HG03354 (cell line): ENCODE measurements at regions not wholly inside any gene's neighbourhood (a gene's known extent, or its start where the extent isn't known, plus 50 kb on each side); places are given as distances from the start of the nearest gene placed in this dataset.

ENCODE experiments used
- ATAC-seq: cut with Tn5 transposase; IDR thresholded peaks from one replicate; pipeline ENCODE4 v1.9.1; 2021; ENCODE audit warnings: mild to moderate bottlenecking; ENCODE audit not compliant: unreplicated experiment, poor library complexity, severe bottlenecking

DNA sequence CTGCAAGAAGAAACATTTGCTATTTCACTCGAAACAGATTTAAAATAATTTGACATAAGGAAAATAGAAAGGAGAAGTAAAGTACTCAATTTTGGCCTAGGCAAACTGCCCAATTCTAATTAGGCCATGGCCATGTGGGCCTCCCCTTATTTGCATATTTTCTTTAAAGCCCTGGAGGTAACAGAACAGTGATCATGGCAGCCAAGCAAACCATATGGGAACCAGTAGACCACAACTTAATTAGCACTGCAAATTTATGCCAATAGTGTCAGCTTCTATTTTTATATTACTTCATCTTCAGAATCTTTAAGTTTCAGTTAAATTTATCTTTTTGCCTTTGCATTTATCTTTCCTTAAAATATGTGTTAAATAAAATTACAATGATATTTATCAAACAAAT is 63.3 kb upstream of the THSD7A start:
- ATAC-seq = no peak

- no peak for ATAC-seq
Measured at GRCh38 chr7:11896663-11897062, 64.7 kb upstream of the THSD7A start.

- ATAC-seq = no peak
Measured at GRCh38 chr7:11899247-11899646, 67.2 kb upstream of the THSD7A start.

DNA sequence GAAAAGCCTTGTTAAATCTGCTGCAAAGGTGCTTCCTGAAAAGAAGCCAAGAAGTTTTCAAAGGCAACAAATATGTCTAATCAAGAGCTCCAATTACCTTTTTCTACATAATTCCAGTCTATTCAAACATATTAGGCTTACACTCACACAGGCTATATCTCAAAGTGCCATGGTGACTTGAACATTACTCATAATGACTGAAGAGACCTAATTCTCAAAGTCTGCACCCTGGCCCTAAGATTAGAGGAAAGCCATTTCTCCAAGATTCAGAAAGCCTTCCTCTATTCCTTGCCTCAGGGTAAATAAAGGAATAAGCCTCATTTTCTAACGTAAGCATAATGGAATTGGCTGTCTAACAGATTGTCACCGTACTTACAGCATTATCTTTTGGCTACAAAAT is 78.3 kb upstream of the THSD7A start:
- no peak for ATAC-seq

DNA sequence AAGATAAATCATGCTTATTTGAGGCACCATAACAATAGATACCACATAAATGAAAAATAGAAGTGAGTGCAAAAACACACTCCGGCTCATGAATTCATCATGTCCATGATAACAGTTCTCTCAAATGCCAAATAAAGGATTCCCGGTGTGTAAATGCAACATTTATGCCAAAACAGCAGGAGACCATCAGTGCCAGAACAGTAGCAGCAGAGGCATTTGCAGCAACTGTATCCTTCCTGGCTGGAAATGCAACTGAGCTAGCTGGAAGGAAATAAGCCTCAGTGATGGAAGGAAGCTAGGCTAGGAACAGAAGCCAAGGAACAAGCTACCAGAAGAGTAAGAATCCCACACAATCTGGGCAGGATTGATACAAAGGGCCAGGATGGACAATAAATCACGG is 79.9 kb upstream of the THSD7A start:
- no peak for ATAC-seq

DNA sequence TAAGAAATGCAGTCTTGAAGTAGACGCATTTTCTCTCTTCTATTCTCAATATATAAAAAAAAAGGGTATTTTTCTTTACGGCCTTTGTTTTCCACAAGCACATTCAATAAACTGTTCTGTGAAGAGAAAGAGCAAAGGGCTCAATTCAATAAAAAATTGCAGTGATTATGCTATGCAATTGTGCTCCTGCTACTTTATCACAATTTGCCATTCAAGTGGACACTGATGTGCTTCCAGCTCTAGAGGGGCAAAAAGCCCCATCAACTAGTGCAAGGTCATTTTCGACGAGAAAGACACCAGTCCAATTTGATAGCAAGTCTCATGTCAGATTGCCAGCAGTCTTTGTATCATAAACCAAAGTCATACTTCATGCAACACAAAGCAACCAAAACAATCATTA is 82.6 kb upstream of the THSD7A start:
- ATAC-seq = no peak

DNA sequence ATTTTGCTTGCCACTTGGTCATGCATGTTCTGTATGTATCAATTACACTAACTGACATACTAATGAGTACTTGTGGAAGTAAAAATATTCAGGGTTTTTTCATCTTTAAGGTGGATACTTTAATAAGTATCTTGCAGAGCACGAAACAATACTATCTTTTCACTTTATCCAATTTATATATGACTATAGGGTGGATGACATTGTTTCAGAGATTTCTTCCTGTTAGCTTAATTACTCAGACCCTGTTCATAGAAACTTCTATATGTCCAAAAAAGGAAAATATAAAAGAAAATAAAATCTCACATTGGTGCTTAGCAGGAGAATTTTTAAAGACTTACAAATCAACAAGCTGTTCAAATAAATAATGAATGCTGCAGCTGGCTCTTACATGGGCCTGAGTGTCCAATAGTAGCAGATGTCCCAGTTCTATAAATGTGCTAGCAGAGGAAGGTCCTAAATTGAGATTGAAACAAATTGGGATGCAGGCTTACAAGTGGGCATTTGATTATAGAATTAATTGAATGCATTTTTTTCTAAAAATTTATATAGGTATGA is 91.5 kb upstream of the THSD7A start:
- ATAC-seq = no peak

DNA sequence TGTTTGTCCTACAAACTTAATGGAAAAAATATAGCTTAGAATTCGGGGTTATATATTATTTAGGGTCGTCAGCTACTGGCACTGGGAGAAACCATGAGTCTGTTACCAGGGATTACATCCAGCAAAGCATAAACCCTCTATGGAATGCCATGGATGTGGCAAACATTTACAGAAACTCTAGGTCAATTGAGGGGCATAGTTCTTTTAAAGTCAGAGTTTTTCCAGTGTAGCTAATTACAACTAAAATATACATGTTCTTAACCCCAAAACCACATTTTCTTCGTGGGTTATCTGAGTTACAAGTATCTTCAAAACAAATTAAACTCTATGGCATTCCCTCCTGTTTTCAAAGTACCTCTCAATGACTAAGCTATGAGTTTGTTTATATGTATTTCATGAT is 99.3 kb upstream of the THSD7A start:
- no peak for ATAC-seq

DNA sequence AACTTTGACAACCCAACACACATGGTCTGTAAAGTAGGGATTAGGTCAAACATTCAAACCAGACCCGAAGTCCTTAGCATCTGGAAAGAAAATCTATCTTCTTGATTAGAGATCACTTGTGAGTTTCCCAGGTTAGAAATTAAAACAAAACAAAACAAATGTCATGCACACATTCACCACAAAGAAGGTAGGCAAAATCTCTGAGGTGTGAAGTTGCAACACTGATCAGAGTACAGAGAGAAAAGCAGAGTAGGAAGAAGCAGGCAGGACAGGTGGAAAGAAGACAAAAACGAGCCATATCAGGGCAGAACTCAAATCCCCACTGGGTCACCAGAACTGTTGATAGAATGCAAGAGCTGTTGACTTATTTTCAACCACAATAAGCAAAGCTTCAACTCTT is 102.8 kb upstream of the THSD7A start:
- no peak for ATAC-seq

GRCh38 chr7:11935905-11936304 is 103.9 kb upstream of the THSD7A start:
- no peak for ATAC-seq

GRCh38 chr7:11946794-11947193 is 114.8 kb upstream of the THSD7A start:
- ATAC-seq = no peak

- no peak for ATAC-seq
Measured at GRCh38 chr7:11950281-11950680, 118.3 kb upstream of the THSD7A start.

- ATAC-seq = no peak
Measured at GRCh38 chr7:11950942-11951341, 118.9 kb upstream of the THSD7A start.

DNA sequence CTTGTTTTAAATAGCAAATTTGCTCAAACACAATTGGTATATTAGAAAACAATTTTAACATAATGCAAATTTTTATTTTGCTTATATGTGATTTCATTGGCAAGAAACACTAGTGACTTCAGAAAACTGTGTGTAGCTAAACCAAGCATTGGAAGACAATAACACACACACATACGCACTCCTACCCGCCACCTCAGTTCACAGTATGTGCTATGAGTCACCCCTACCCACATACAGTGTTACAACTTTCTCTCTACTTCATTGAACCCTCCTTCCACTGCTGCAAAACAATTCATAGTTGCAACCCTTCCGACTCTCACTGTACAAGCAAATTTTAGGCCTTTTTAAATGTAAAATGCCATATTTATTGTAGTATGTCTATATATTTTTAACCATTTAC is 119.9 kb upstream of the THSD7A start:
- ATAC-seq = no peak

- ATAC-seq = no peak
Measured at GRCh38 chr7:11952972-11953371, 121.0 kb upstream of the THSD7A start.

DNA sequence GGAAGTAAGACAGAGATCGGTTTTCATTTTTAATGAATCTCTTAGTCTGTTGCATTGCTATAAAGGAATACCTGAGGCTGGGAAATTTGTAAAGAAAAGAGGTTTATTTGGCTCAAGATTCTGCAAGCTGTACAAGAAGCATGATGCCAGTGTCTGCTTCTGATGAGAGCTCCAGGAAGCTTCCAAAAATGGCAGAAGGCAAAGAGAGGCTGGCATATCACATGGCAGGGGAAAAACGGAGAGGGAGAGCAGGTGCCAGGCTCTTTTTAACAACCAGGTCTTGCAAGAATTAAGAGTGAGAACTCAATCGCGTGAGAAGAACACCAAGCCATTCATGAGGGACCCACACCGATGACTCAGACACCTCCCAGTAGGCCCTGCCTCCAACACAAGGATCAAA is 125.0 kb upstream of the THSD7A start:
- no peak for ATAC-seq

DNA sequence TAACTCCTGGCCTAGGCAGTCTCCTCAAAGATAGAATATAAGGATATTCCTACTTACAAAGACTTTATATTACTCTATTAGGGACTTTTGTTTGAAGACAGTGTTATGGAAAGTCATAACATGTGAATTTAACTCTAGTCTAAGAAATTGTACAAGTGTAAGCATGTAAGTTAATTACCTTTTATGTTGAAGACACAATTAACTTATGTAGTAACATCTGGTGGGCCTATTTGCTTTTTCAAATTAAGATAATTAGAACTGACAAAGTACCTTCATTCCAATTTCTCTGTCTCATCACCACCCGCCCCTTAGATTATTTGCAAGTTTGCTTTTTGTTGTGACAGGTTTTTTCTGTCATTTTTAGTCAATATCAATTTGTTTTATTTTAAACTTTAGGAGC is 126.0 kb upstream of the THSD7A start:
- ATAC-seq = no peak

DNA sequence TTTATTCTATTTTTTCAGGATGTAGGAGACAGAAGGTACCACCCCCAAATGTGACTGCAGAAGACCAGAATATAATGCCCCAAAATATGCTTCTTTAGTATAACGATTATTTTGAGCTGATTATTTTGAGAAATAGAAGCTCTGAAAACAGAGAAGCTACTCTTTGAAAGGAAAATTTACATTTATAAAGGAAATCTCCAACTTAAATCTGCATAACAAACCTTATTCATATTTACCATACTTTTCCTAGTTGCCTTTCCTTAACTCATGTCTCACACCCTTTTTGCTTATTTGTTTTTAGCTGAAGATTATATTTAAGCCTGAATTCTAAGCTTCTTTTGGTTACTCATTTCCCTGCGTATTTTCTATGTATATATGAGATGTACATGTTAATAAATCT is 127.1 kb upstream of the THSD7A start:
- no peak for ATAC-seq

DNA sequence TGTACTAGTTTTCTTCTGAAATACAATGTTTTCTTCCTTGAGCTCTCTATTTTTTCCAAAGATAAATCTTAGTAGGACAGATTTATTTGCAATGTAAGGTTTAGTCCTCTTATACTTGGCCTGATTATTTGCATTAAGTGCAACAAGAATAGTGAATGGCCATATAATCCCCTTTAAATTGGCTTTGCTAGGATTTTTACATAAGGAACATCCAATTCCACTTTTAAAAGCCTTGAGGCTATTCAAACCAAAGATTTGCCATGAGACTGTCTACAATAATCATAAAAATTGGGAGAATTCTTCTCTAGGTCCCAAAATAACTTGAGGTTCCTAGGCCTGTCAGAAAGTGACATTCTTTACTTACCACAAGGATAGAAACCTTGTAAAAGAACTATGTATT is 128.6 kb upstream of the THSD7A start:
- ATAC-seq = no peak

DNA sequence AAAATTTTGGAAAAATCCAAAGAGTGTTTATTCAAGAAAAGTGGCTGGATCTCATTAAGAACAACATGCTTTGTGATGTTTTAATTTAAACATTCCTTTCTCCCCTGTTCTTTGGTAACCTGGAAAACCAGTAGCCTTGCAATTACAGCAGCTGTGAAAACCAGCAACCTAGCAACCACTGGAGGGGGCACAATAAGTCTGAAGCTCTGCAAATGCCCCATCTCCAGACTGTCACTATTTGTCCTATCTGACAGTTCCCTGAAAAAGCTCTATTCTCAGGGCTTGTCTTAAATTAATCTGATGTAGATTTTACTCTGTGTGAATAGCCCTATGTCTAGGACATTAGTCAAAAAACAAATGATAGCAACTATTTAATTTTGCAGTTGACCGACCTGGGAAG is 137.6 kb upstream of the THSD7A start:
- ATAC-seq = no peak

GRCh38 chr7:11970132-11970531 is 138.1 kb upstream of the THSD7A start:
- ATAC-seq = no peak

DNA sequence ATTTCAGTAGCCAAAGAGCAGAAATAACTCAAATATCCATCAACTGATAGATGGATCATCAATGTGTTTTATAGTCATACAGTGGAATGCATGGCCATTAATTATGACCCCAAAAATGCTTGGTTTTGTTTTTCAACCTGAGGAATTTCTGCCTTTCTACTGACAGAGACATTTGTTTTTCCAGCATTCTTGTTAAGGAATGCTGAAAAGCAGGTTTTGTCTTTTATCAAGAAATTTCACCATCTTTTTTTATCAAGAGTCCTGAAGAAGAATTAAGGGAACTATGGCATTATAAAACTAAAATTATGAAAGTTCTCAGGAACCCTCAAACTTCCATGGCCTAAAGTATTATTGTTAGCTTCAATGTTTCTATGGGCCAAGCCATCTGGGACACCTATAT is 153.4 kb upstream of the THSD7A start:
- ATAC-seq = no peak

DNA sequence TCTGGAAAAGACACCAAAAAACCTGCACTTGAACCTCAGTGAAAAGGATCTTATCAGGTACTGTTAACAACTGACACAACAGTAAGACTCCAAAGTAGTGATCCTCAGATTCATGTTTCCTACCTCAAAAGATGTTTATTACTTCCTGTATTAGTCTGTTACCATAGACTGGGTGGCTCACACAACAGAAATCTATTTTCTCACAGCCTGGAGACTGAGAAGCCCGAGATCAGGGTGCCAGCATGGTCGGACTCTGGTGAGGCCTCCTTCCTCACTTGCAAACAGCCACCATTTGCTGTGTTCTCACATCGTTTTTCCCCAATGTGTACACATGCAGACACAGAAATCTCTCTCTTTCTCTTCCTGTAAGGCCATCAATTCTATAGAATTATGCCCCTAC is 154.0 kb upstream of the THSD7A start:
- ATAC-seq = no peak
